Right lung (tissue), 2 donors: ENCODE measurements at regions not wholly inside any gene's neighbourhood (a gene's known extent, or its start where the extent isn't known, plus 50 kb on each side); places are given as distances from the start of the nearest gene placed in this dataset.
"Not testable (repeated sequence)": the region's sequence is repeated elsewhere in the genome, so short reads cannot be mapped to it uniquely, and the experiment has no call there.

Experiments used
- DNase-seq, 2 donors: peaks; one replicate each; pipeline ENCODE4 v3.0.0-alpha.2; 2013

DNA sequence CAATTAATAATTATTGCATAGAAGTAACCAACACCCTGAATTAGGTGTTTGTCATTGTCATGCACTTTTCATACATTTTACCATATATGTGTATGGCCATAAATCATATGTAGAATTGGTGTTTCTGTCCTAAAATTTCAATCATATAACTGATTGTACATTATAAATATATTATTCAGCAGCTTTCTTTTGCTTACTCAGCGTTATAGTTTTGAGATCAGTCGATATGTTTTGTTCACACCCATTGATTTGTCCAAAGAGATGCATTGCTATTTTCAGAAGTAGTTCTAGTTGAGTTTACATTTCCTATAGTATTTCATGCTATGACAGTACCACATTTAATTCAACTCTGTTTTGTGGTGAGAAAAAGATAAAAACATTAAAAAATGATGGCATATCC, 50.5 kb upstream of the PARP4 start:
- no peak for DNase-seq

GRCh38 chr13:24563971-24564370, 51.4 kb upstream of the PARP4 start:
- DNase-seq, result not testable (repeated sequence)

- DNase-seq, result no peak
Measured at GRCh38 chr13:24564881-24565280, 52.3 kb upstream of the PARP4 start.

GRCh38 chr13:24567593-24567992, 55.0 kb upstream of the PARP4 start:
- not testable (repeated sequence) for DNase-seq

GRCh38 chr13:24574847-24575246, 62.3 kb upstream of the PARP4 start:
- DNase-seq, result no peak

- DNase-seq, result peak in 1 of 2 donors; percentile 3
Measured at GRCh38 chr13:24580315-24580714, 67.7 kb upstream of the PARP4 start.

GRCh38 chr13:24581578-24581977, 69.0 kb upstream of the PARP4 start:
- DNase-seq, result not testable (repeated sequence)

- DNase-seq, result not testable (repeated sequence)
Measured at GRCh38 chr13:24591697-24592096, 79.1 kb upstream of the PARP4 start.

DNA sequence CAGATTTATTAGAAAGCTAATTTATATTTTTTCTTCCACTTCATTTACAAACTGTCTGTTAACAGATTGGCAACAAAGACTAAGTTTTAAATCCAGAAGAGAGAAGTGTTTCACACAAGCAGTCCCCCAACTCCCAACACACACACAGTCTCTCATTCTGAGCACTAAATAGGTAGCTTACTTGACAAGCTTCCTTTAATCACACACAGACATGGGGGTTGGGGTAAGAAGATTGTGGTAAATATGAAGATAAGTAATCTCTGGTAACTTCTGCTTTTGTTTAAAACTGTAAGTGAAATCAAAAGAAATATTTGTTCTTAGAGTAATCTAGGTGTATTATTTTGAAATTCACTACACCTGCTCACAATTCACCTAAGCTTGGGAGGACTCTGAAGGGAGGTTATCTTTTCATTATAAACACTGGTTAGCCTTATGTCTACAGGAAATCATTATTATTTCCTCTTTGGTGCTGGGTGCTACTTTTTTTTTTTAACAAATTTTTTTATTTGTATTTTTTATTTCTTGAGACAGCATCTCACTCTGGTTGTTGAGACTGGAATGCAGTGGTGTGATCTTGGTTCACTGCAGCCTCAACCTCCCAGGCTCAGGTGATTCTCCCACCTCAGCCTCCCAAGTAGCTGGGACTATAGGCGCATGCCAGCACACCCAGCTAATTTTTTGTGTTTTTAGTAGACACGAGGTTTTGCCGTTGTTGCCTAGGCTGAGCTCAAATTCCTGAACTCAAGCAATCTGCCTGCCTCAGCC, 82.1 kb upstream of the ATP12A start:
- DNase-seq, result not testable (repeated sequence)

DNA sequence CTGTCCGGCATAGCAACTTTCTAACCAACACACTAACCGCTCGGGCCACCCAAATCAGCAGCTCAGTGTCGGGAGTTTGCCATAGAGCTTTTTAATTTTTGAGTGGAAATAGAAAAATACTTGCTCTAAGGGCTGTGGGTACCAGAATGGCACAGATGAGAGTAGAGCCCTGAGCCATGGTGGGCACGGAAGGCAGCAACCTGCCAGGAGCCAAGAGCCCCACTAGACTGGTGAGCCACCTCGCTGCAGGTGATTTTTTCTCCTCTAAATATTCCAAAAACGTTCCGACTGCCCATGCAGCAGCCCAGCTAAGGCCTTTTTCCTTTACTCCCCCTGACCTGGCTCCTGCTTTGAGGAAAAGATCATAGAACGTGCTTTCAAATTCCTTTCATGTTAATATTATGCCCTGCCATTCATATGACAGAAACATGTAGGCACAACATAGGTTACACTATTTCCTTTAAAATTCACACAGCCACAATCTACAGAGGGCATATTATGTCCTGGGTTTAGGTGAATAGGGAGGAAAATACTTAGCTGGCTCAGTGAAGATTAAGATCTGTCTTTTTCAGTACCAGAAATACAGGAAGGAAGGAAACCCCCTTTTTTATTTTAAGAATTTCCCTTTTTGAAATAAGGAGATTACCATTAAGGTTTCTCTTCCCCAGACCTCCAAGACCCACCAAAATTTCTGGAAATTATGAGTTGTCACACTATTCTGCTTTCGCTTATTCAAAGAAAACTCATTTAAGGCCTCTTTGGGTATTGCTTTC, 81.0 kb upstream of the ATP12A start:
- DNase-seq, result not testable (repeated sequence)

DNA sequence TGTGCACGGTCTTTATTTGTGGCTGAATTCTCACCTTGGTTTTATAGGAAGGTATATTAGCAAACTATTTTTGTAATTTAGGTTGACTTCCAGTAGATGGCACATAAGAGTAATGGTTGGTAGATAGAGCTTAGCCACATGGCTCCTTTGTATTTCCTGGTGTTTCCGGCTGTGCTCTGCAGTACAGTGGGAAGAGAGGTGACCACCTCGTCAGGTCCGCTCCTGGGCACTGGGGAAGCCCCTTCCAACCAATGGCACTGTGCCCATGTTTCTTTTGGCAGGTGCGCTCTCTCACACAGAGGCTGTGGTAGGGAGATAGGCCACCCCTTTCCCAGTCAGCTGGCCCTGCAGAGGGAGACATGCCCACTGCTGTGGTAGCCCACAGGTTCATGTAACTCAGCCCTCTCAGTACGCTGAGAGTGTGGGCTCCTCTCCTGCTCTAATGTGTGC, 74.3 kb upstream of the ATP12A start:
- no peak for DNase-seq

- DNase-seq, result no peak
Measured at GRCh38 chr13:24606486-24607170, 73.6 kb upstream of the ATP12A start.

GRCh38 chr13:24610956-24611355, 69.3 kb upstream of the ATP12A start:
- DNase-seq, result no peak

GRCh38 chr13:24612726-24613125, 67.5 kb upstream of the ATP12A start:
- no peak for DNase-seq

GRCh38 chr13:24613128-24613527, 67.1 kb upstream of the ATP12A start:
- DNase-seq, result no peak

GRCh38 chr13:24613755-24614154, 66.5 kb upstream of the ATP12A start:
- DNase-seq, result no peak

GRCh38 chr13:24614306-24615080, 65.7 kb upstream of the ATP12A start:
- no peak for DNase-seq

- no peak for DNase-seq
Measured at GRCh38 chr13:24615114-24615513, 65.1 kb upstream of the ATP12A start.

DNA sequence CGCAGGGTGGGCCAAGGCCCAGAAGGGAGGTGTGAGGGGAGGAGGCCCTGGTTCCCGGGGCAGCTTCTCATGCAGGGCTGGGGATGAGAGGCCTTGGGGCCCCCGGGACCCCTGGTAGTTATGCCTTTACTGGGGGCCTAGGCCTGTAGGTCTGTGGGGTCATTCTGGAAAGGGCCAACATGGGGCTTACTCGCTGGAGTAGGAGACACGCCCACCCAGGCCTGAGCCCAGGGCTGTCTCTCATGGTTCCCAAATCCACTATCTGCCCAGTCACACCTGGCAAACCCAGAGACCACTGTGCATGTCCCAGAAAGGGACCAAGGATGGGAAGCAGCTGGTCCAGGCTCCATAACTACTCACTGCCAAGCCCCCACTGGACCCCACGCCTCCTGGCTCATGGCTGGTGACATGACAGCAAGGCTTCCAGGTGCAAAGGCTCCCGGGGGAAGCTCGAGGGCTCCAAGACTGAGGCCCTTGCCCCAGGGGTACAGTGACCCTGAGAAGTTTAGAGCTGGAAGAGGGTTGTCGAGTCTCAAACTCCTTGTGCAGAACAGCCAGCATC, 64.2 kb upstream of the ATP12A start:
- DNase-seq, result no peak

- DNase-seq, result no peak
Measured at GRCh38 chr13:24616514-24616913, 63.7 kb upstream of the ATP12A start.

- DNase-seq, result no peak
Measured at GRCh38 chr13:24617256-24618010, 62.8 kb upstream of the ATP12A start.
